ENCODE measurements at regions not wholly inside any gene's neighbourhood (a gene's known extent, or its start where the extent isn't known, plus 50 kb on each side); places are given as distances from the start of the nearest gene placed in this dataset.

GRCh38 chr12:92623386-92623785 is 79.4 kb upstream of the PLEKHG7 start:
- no peak for DNase-seq
- Mint-ChIP-seq H3K36me3 (ENCODE audit: insufficient read depth) (no peaks in the 10 kb centered on the region), H3K9me3 (peaks cover 7% of the 10 kb centered on the region), H3K27me3 (ENCODE audit: low read depth) (no peaks in the 10 kb centered on the region), H3K4me1 (ENCODE audit: low read depth) (peaks cover 1% of the 10 kb centered on the region), H3K4me3 (no peak overlapping the region)
- ATAC-seq = no peak

- peaks cover 7% of the 10 kb centered on the region for H3K9me3 Mint-ChIP-seq
- no peak for DNase-seq
- H3K27me3 Mint-ChIP-seq (ENCODE audit: low read depth) = no peaks in the 10 kb centered on the region
- H3K36me3 Mint-ChIP-seq (ENCODE audit: insufficient read depth) = no peaks in the 10 kb centered on the region
- no peak overlapping the region for H3K4me3 Mint-ChIP-seq
- peaks cover 1% of the 10 kb centered on the region for H3K4me1 Mint-ChIP-seq (ENCODE audit: low read depth)
- no peak for ATAC-seq
These were observed 81.0 kb upstream of the PLEKHG7 start for GRCh38 chr12:92621833-92622232.

DNA sequence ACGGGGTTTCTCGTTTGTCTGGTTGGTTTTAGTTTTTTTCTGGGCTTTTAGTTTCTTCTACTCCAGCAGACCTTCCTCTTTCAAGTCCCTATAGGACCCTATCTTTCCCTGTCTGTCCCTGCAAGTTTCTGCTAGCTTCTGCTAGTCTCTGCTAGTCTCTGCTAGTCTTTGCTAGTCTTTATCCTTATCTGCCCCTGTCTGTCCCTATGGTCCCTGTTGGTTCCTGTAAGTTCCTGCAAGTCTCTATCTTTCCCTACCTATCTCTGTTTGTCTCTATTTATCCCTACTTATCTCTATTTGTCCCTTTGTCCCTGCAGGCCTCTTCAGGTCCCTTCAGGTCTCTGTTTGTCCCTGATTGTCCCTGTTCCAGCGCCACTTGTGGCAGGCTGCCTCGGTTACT is 81.5 kb upstream of the PLEKHG7 start:
- peaks cover 1% of the 10 kb centered on the region for H3K4me1 Mint-ChIP-seq (ENCODE audit: low read depth)
- no peaks in the 10 kb centered on the region for H3K27me3 Mint-ChIP-seq (ENCODE audit: low read depth)
- no peak for ATAC-seq
- no peak for DNase-seq
- no peak overlapping the region for H3K4me3 Mint-ChIP-seq
- H3K9me3 Mint-ChIP-seq = peaks cover 7% of the 10 kb centered on the region
- no peaks in the 10 kb centered on the region for H3K36me3 Mint-ChIP-seq (ENCODE audit: insufficient read depth)

DNA sequence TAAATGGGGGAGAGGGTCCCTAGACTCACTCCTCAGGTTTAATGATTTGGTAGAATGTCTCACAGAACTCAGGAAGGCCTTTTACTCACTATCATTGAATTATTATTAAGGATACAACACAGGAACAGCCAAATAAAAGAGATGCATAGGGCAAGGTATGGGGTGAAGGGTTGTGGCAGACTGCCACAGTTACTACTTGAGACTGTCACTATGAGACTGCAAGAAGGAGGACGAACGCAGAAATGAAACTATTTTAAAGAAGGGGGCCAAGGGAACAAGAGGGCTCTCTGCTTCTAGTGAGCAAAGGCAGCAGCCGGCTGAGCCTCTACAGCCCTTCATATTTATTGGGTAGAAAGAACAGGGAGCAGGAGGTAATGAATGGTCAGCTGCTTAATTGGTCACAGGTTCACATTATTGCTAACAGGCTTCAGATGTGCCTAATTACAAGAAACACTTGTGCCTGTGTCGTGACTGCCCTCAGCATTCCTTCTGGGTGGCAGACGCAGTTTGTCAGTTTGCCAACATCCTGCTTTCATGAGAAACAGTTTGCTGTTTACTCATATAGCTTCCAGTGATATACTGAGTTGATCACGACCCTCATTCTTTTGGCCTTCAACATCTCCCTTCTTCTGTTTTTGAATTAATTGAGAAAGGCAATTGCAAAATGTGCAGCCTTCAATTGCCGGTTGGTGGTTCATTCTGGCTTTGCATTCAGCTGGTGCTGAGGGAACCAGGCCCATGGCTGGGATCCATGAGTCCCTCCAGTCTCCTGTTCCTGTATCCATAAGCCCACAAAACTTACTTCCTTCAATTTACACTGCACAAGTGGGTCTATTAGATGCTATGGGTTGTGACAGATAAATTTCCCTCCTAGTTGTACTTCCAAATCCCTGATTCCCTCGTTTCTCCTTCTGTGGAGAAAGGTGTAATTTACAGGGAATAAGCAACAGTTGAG is 82.8 kb upstream of the PLEKHG7 start:
- Mint-ChIP-seq H3K4me1 (ENCODE audit: low read depth) (peaks cover 1% of the 10 kb centered on the region), H3K36me3 (ENCODE audit: insufficient read depth) (no peaks in the 10 kb centered on the region), H3K9me3 (peaks cover 7% of the 10 kb centered on the region), H3K4me3 (no peak overlapping the region), H3K27me3 (ENCODE audit: low read depth) (no peaks in the 10 kb centered on the region)
- DNase-seq (no peak), ATAC-seq (no peak)

DNA sequence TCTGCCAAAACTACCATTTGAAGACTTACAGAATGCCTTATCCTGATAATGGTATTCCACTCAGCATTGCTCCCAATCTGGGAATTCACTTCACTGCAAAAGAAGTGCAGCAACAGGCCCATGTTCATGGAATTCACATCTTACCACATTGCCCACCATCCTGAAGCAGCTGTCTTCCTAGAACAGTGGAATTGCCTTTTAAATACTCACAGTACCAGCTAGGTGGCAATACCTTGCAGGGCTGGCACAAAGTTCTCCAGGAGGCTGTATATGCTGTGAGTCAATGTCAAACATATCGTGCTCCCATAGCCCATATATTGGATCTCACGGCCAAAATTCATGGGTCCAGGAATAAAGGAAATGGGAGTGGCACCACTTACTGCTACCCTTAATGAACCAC is 83.8 kb upstream of the PLEKHG7 start:
- ATAC-seq = no peak
- Mint-ChIP-seq H3K9me3 (peaks cover 7% of the 10 kb centered on the region), H3K4me1 (ENCODE audit: low read depth) (no peaks in the 10 kb centered on the region), H3K36me3 (ENCODE audit: insufficient read depth) (no peaks in the 10 kb centered on the region), H3K4me3 (no peak overlapping the region), H3K27me3 (ENCODE audit: low read depth) (no peaks in the 10 kb centered on the region)
- DNase-seq = no peak

GRCh38 chr12:92615703-92616102 is 87.1 kb upstream of the PLEKHG7 start:
- Mint-ChIP-seq H3K4me3 (no peak overlapping the region), H3K9me3 (no peaks in the 10 kb centered on the region), H3K36me3 (ENCODE audit: insufficient read depth) (no peaks in the 10 kb centered on the region), H3K4me1 (ENCODE audit: low read depth) (peaks cover 2% of the 10 kb centered on the region), H3K27me3 (ENCODE audit: low read depth) (no peaks in the 10 kb centered on the region)
- ATAC-seq = no peak
- no peak for DNase-seq

DNA sequence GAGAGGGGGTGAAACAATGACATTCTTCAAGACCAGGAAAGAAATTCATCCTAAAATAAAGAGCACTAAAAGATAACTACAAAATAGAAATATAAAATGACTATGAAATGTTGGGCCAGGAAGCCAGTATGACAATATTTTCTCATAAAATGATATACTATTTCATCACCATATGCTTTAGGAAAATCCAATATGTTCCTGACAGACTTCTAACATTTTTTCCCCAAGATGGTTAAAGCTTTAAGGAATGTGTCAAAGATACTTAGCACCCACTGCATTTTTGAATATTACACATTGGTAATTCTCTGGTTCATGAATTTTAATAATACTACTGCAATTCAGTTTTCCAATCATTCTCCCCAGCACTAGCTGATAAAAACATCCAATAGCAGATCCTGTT is 87.7 kb upstream of the PLEKHG7 start:
- H3K36me3 Mint-ChIP-seq (ENCODE audit: insufficient read depth) = no peaks in the 10 kb centered on the region
- ATAC-seq (no peak), DNase-seq (no peak)
- H3K4me1 Mint-ChIP-seq (ENCODE audit: low read depth) = peaks cover 2% of the 10 kb centered on the region
- H3K9me3 Mint-ChIP-seq = no peaks in the 10 kb centered on the region
- no peak overlapping the region for H3K4me3 Mint-ChIP-seq
- no peaks in the 10 kb centered on the region for H3K27me3 Mint-ChIP-seq (ENCODE audit: low read depth)

- Mint-ChIP-seq H3K4me1 (ENCODE audit: low read depth) (peaks cover 2% of the 10 kb centered on the region), H3K36me3 (ENCODE audit: insufficient read depth) (no peaks in the 10 kb centered on the region), H3K9me3 (no peaks in the 10 kb centered on the region), H3K4me3 (no peak overlapping the region), H3K27me3 (ENCODE audit: low read depth) (no peaks in the 10 kb centered on the region)
- DNase-seq = no peak
- ATAC-seq = no peak
These were observed 88.3 kb upstream of the PLEKHG7 start for GRCh38 chr12:92614502-92614901.

GRCh38 chr12:92614001-92614400 is 88.8 kb upstream of the PLEKHG7 start:
- Mint-ChIP-seq H3K4me1 (ENCODE audit: low read depth) (peaks cover 2% of the 10 kb centered on the region), H3K9me3 (no peaks in the 10 kb centered on the region), H3K36me3 (ENCODE audit: insufficient read depth) (no peaks in the 10 kb centered on the region), H3K4me3 (no peak overlapping the region), H3K27me3 (ENCODE audit: low read depth) (no peaks in the 10 kb centered on the region)
- no peak for DNase-seq
- no peak for ATAC-seq

DNA sequence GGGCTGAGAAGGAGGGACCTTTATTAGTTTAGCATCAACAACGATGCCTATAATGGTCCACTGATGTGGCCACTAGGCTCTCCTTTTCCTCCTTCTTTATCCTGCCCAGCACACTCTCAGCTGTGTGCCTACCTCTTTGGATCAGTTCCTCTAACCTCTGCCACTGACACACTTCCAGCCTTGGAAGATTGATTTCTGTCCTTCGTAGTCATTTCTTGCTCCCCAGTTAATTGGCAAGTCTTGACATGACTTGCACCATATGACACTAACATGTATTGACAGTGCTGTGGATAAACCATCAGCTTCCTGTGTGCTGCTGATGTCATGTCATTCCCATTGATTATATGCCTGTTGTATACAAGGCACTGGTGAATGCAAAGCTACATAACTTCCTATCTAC is 90.2 kb upstream of the PLEKHG7 start:
- Mint-ChIP-seq H3K4me1 (ENCODE audit: low read depth) (peaks cover 12% of the 10 kb centered on the region), H3K36me3 (ENCODE audit: insufficient read depth) (no peaks in the 10 kb centered on the region), H3K27me3 (ENCODE audit: low read depth) (no peaks in the 10 kb centered on the region), H3K9me3 (no peaks in the 10 kb centered on the region), H3K4me3 (no peak overlapping the region)
- DNase-seq = no peak
- peak; percentile 34 to 41 for ATAC-seq

DNA sequence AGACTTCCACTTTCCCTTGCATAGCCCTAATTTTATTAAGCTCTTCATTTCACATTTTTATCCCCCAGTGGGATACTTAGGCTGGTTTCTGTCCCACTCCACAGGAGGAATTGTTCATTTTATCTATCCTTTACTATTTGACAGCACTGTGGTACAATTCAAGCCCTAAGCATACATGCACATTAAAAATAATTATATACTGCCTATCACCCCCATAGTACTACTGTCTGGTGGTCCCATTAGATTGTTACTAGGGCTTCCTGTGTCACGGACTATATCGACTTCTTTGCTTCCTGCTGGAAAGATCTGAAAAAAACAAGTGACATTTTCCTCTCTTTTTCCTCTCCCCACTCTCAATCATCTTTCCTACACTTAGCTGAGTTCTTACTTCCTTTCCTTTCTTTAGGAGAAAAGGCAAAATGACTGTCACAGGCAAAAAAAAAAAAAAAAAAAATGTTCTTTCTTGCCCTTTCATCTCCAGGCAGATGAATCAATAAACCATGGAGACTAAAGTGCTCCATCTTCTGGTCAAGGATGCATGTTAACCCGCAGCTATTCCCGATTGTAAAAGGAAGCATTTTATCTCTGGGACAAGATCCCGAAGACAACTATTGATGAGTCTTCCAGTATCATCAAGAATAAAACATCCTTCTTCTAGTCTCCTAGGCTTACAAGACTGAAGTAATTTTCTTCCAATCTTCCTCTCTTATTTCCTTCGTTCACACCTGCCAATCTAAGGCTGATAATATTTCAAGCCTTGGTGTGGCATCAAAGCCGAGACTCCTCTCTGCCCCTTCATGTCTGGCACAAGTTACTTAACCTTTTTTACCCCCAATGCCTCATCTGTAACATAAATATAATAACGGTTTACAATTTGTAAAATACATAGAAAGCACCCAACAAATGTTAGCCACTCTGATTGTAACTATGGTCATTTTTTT is 94.4 kb upstream of the PLEKHG7 start:
- Mint-ChIP-seq H3K4me1 (ENCODE audit: low read depth) (peaks cover 23% of the 10 kb centered on the region), H3K36me3 (ENCODE audit: insufficient read depth) (no peaks in the 10 kb centered on the region), H3K4me3 (peak overlapping the region; percentile 67), H3K27me3 (ENCODE audit: low read depth) (no peaks in the 10 kb centered on the region), H3K9me3 (no peaks in the 10 kb centered on the region)
- ATAC-seq (no peak), DNase-seq (no peak)

- H3K27me3 Mint-ChIP-seq (ENCODE audit: low read depth) = no peaks in the 10 kb centered on the region
- no peaks in the 10 kb centered on the region for H3K36me3 Mint-ChIP-seq (ENCODE audit: insufficient read depth)
- H3K4me1 Mint-ChIP-seq (ENCODE audit: low read depth) = peaks cover 33% of the 10 kb centered on the region
- ATAC-seq = no peak
- peaks cover 2% of the 10 kb centered on the region for H3K9me3 Mint-ChIP-seq
- no peak for DNase-seq
- no peak overlapping the region for H3K4me3 Mint-ChIP-seq
These were observed 95.8 kb upstream of the PLEKHG7 start for GRCh38 chr12:92606956-92607355.

DNA sequence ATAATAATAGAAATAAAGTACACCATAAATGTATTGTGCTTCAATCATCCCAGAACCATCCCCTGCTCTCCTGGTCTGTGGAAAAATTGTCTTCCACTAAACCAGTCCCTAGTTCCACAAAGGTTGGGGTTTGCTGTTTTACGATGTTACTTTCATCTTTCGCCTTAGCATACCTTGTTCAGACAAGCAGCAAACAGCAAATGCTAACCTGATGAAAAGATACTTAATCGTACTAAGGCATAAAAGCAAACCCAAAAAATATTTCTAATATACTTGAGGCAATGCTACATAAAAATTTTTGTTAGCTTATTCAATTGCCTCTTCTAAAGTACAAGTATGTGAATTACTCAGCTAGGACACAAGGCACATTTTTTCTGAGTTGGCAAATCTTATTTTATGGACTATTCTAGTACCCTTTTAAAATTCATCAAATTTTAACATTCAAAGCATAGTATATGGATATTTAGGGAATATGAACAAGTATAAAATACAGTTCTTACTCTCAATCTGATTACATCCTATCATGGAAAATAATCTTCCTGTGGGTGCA is 97.1 kb upstream of the PLEKHG7 start:
- Mint-ChIP-seq H3K27me3 (ENCODE audit: low read depth) (no peaks in the 10 kb centered on the region), H3K4me1 (ENCODE audit: low read depth) (peaks cover 45% of the 10 kb centered on the region), H3K4me3 (no peak overlapping the region), H3K36me3 (ENCODE audit: insufficient read depth) (peaks cover 6% of the 10 kb centered on the region), H3K9me3 (peaks cover 13% of the 10 kb centered on the region)
- ATAC-seq (no peak), DNase-seq (no peak)

DNA sequence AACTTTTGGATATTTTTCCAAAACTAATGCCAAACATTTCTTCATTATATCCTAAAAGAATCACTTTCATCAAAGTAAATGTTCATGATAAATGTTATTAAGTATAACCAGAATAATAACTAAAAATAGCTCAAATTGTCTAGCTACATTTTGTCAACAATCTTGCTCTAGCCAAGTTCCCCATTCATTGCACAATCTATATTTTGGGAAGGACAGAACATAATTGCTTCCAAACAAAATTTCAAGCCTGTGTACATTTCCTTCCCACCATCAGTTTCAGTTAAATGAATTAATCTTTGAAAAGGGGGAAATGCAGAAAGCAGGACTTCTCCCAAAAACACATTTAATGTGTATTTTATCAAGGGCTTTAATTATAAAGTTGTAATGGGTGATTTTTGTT is 98.0 kb upstream of the PLEKHG7 start:
- ATAC-seq = no peak
- H3K4me3 Mint-ChIP-seq = no peak overlapping the region
- H3K27me3 Mint-ChIP-seq (ENCODE audit: low read depth) = no peaks in the 10 kb centered on the region

More for the DNA sequence above, 98.0 kb upstream of the PLEKHG7 start:
- Mint-ChIP-seq H3K4me1 (ENCODE audit: low read depth) (peaks cover 46% of the 10 kb centered on the region), H3K9me3 (peaks cover 17% of the 10 kb centered on the region), H3K36me3 (ENCODE audit: insufficient read depth) (peaks cover 7% of the 10 kb centered on the region)
- DNase-seq = no peak

Measured in activated T-cell treated with anti-CD3 and anti-CD28 coated beads, Interleukin-2, amount 50 U/mL, for 4 hours (primary cell).